MG63 (cell line): ENCODE measurements at regions not wholly inside any gene's neighbourhood (a gene's known extent, or its start where the extent isn't known, plus 50 kb on each side); places are given as distances from the start of the nearest gene placed in this dataset.
"Not testable (repeated sequence)": the region's sequence is repeated elsewhere in the genome, so short reads cannot be mapped to it uniquely, and the experiment has no call there.

Experiments used
- DNase-seq: peaks from one replicate; pipeline ENCODE4 v3.0.0-alpha.2; 2020
- H3K27me3 ChIP-seq: fragments of 250-450 bp; sonication (Bioruptor Pico); 2 replicates; pipeline ENCODE4 v1.5.1; 2020; ENCODE audit warnings: mild to moderate bottlenecking, moderate library complexity
- H3K36me3 ChIP-seq: fragments of 250-450 bp; sonication (Bioruptor Pico); 2 replicates; pipeline ENCODE4 v1.5.1; 2020; ENCODE audit warnings: mild to moderate bottlenecking, moderate library complexity
- H3K4me3 ChIP-seq: fragments of 250-450 bp; sonication (Bioruptor Pico); 2 replicates; pipeline ENCODE4 v1.5.1; 2020; ENCODE audit warnings: mild to moderate bottlenecking, moderate library complexity
- H3K9me3 ChIP-seq: fragments of 250-450 bp; sonication (Bioruptor Pico); 2 replicates; pipeline ENCODE4 v1.5.1; 2020; ENCODE audit warnings: mild to moderate bottlenecking, moderate library complexity

GRCh38 chr3:65151666-65152065 lies 463.9 kb upstream of the ADAMTS9 start:
- DNase-seq, result no peak
- no peaks in the 10 kb centered on the region for H3K36me3 ChIP-seq

GRCh38 chr3:65149877-65150276 lies 462.1 kb upstream of the ADAMTS9 start:
- no peaks in the 10 kb centered on the region for H3K27me3 ChIP-seq
- no peaks in the 10 kb centered on the region for H3K36me3 ChIP-seq
- no peak overlapping the region for H3K4me3 ChIP-seq
- H3K9me3 ChIP-seq, result no peaks in the 10 kb centered on the region
- DNase-seq, result no peak

More at GRCh38 chr3:65151666-65152065, 463.9 kb upstream of the ADAMTS9 start:
- H3K27me3 ChIP-seq, result no peaks in the 10 kb centered on the region
- no peak overlapping the region for H3K4me3 ChIP-seq
- H3K9me3 ChIP-seq, result no peaks in the 10 kb centered on the region

GRCh38 chr3:65148687-65149086 lies 460.9 kb upstream of the ADAMTS9 start:
- Histone ChIP-seq H3K9me3 (no peaks in the 10 kb centered on the region), H3K36me3 (no peaks in the 10 kb centered on the region), H3K4me3 (no peak overlapping the region), H3K27me3 (no peaks in the 10 kb centered on the region)
- no peak for DNase-seq

GRCh38 chr3:65146179-65146578 lies 458.4 kb upstream of the ADAMTS9 start:
- H3K9me3 ChIP-seq, result no peaks in the 10 kb centered on the region
- no peak for DNase-seq
- H3K4me3 ChIP-seq, result no peak overlapping the region
- H3K36me3 ChIP-seq, result no peaks in the 10 kb centered on the region
- H3K27me3 ChIP-seq, result no peaks in the 10 kb centered on the region

- no peak overlapping the region for H3K4me3 ChIP-seq
- no peak for DNase-seq
- H3K27me3 ChIP-seq, result no peaks in the 10 kb centered on the region
Measured at GRCh38 chr3:65145680-65146079, 457.9 kb upstream of the ADAMTS9 start.

GRCh38 chr3:65144791-65145351 lies 457.1 kb upstream of the ADAMTS9 start:
- Histone ChIP-seq H3K9me3 (no peaks in the 10 kb centered on the region), H3K4me3 (no peak overlapping the region), H3K36me3 (no peaks in the 10 kb centered on the region), H3K27me3 (no peaks in the 10 kb centered on the region)
- no peak for DNase-seq

More at GRCh38 chr3:65145680-65146079, 457.9 kb upstream of the ADAMTS9 start:
- Histone ChIP-seq H3K9me3 (no peaks in the 10 kb centered on the region), H3K36me3 (no peaks in the 10 kb centered on the region)

GRCh38 chr3:65142456-65142855 lies 454.7 kb upstream of the ADAMTS9 start:
- no peak for DNase-seq
- no peaks in the 10 kb centered on the region for H3K9me3 ChIP-seq
- no peaks in the 10 kb centered on the region for H3K36me3 ChIP-seq
- no peaks in the 10 kb centered on the region for H3K27me3 ChIP-seq
- H3K4me3 ChIP-seq, result no peak overlapping the region

- no peaks in the 10 kb centered on the region for H3K9me3 ChIP-seq
- no peak for DNase-seq
- H3K27me3 ChIP-seq, result no peaks in the 10 kb centered on the region
- H3K36me3 ChIP-seq, result no peaks in the 10 kb centered on the region
- no peak overlapping the region for H3K4me3 ChIP-seq
Measured at GRCh38 chr3:65138556-65138955, 450.8 kb upstream of the ADAMTS9 start.

GRCh38 chr3:65133752-65134151 lies 446.0 kb upstream of the ADAMTS9 start:
- H3K9me3 ChIP-seq, H3K36me3 ChIP-seq, H3K4me3 ChIP-seq, DNase-seq, H3K27me3 ChIP-seq: not testable (repeated sequence)

- Histone ChIP-seq H3K4me3 (no peak overlapping the region), H3K36me3 (no peaks in the 10 kb centered on the region), H3K27me3 (no peaks in the 10 kb centered on the region), H3K9me3 (no peaks in the 10 kb centered on the region)
- no peak for DNase-seq
Measured at GRCh38 chr3:65130782-65131181, 443.0 kb upstream of the ADAMTS9 start.

- Histone ChIP-seq H3K9me3 (no peaks in the 10 kb centered on the region), H3K36me3 (no peaks in the 10 kb centered on the region), H3K4me3 (no peak overlapping the region), H3K27me3 (no peaks in the 10 kb centered on the region)
- no peak for DNase-seq
Measured at GRCh38 chr3:65128346-65128745, 440.5 kb upstream of the ADAMTS9 start.

GRCh38 chr3:65126527-65127410 lies 439.0 kb upstream of the ADAMTS9 start:
- Histone ChIP-seq H3K27me3 (no peaks in the 10 kb centered on the region), H3K4me3 (no peak overlapping the region), H3K9me3 (no peaks in the 10 kb centered on the region), H3K36me3 (no peaks in the 10 kb centered on the region)
- peak; percentile 22 for DNase-seq

GRCh38 chr3:65120156-65120555 lies 432.4 kb upstream of the ADAMTS9 start:
- not testable (repeated sequence) for DNase-seq, H3K4me3 ChIP-seq, H3K36me3 ChIP-seq, H3K9me3 ChIP-seq, H3K27me3 ChIP-seq

GRCh38 chr3:65118912-65119499 lies 431.2 kb upstream of the ADAMTS9 start:
- Histone ChIP-seq H3K27me3 (no peaks in the 10 kb centered on the region), H3K36me3 (no peaks in the 10 kb centered on the region), H3K4me3 (no peak overlapping the region), H3K9me3 (no peaks in the 10 kb centered on the region)
- no peak for DNase-seq

- no peak for DNase-seq
- Histone ChIP-seq H3K9me3 (no peaks in the 10 kb centered on the region), H3K36me3 (no peaks in the 10 kb centered on the region), H3K4me3 (no peak overlapping the region), H3K27me3 (no peaks in the 10 kb centered on the region)
Measured at GRCh38 chr3:65114041-65114440, 426.2 kb upstream of the ADAMTS9 start.

- Histone ChIP-seq H3K36me3 (no peaks in the 10 kb centered on the region), H3K9me3 (no peaks in the 10 kb centered on the region), H3K4me3 (no peak overlapping the region), H3K27me3 (no peaks in the 10 kb centered on the region)
- no peak for DNase-seq
Measured at GRCh38 chr3:65112751-65113300, 425.0 kb upstream of the ADAMTS9 start.

GRCh38 chr3:65110661-65111060 lies 422.9 kb upstream of the ADAMTS9 start:
- no peak overlapping the region for H3K4me3 ChIP-seq
- H3K27me3 ChIP-seq, result no peaks in the 10 kb centered on the region
- no peaks in the 10 kb centered on the region for H3K36me3 ChIP-seq
- DNase-seq, result no peak
- H3K9me3 ChIP-seq, result no peaks in the 10 kb centered on the region
